SK-N-SH treated with all-trans-retinoic acid at 6 μM for 48 hours (cell line): ENCODE measurements at regions not wholly inside any gene's neighbourhood (a gene's known extent, or its start where the extent isn't known, plus 50 kb on each side); places are given as distances from the start of the nearest gene placed in this dataset.

Experiments
- ATAC-seq: fragments of 200-7000 bp; cut with Tn5 transposase; 3 replicates; pipeline ENCODE4 v1.9.1; 2020; ENCODE audit warnings: mild to moderate bottlenecking, moderate library complexity
- ARNTL ChIP-seq: fragments of 450-650 bp; formaldehyde crosslinking; IDR thresholded peaks from 2 replicates; pipeline ENCODE4 v1.5.0; 2020; ENCODE audit warnings: low read depth, mild to moderate bottlenecking, moderate library complexity, borderline replicate concordance
- BACH2 ChIP-seq: fragments of 250-450 bp; sonication (Bioruptor Pico); IDR thresholded peaks from 2 replicates; pipeline ENCODE4 v1.9.0; 2021; ENCODE audit warnings: mild to moderate bottlenecking, borderline replicate concordance
- CSDC2 ChIP-seq: fragments of 250-450 bp; sonication (Bioruptor Pico); IDR thresholded peaks from 2 replicates; pipeline ENCODE4 v1.5.0; 2020; ENCODE audit warnings: mild to moderate bottlenecking, moderate library complexity
- CSRNP3 ChIP-seq: fragments of 250-450 bp; sonication (Bioruptor Pico); IDR thresholded peaks from 2 replicates; pipeline ENCODE4 v1.5.1; 2021; ENCODE audit warnings: mild to moderate bottlenecking, moderate library complexity
- GLIS3 ChIP-seq: fragments of 250-450 bp; sonication (Bioruptor Pico); IDR thresholded peaks from 2 replicates; pipeline ENCODE4 v1.5.0; 2020; ENCODE audit warnings: mild to moderate bottlenecking, moderate library complexity
- ISL1 ChIP-seq: fragments of 250-450 bp; sonication (Bioruptor Pico); IDR thresholded peaks from 2 replicates; pipeline ENCODE4 v2.1.2; 2022; ENCODE audit warnings: mild to moderate bottlenecking, moderate library complexity
- PATZ1 ChIP-seq: fragments of 250-450 bp; sonication (Bioruptor Pico); IDR thresholded peaks from 2 replicates; pipeline ENCODE4 v1.8.0; 2020; ENCODE audit warnings: mild to moderate bottlenecking, moderate library complexity, borderline replicate concordance
- POU6F1 ChIP-seq: fragments of 250-450 bp; sonication (Bioruptor Pico); IDR thresholded peaks from 2 replicates; pipeline ENCODE4 v1.8.0; 2021; ENCODE audit warnings: low read depth, mild to moderate bottlenecking, moderate library complexity, borderline replicate concordance
- PPARA ChIP-seq: fragments of 250-450 bp; sonication (Bioruptor Pico); IDR thresholded peaks from 2 replicates; pipeline ENCODE4 v1.5.0; 2020; ENCODE audit warnings: mild to moderate bottlenecking, borderline replicate concordance
- RARB ChIP-seq: fragments of 250-450 bp; sonication (Bioruptor Pico); IDR thresholded peaks from 2 replicates; pipeline ENCODE4 v1.8.0; 2021; ENCODE audit warnings: mild to moderate bottlenecking, moderate library complexity
- SNAI2 ChIP-seq: fragments of 250-450 bp; sonication (Bioruptor Pico); IDR thresholded peaks from 2 replicates; pipeline ENCODE4 v1.5.0; 2020; ENCODE audit warnings: mild to moderate bottlenecking, moderate library complexity
- TCF4 ChIP-seq: fragments of 250-450 bp; sonication (Bioruptor Pico); IDR thresholded peaks from 2 replicates; pipeline ENCODE4 v1.8.0; 2021; ENCODE audit warnings: mild to moderate bottlenecking, moderate library complexity, borderline replicate concordance
- TOX ChIP-seq: fragments of 250-450 bp; sonication (Bioruptor Pico); IDR thresholded peaks from 2 replicates; pipeline ENCODE4 v1.8.0; 2021; ENCODE audit warnings: mild to moderate bottlenecking, moderate library complexity, borderline replicate concordance
- TSHZ2 ChIP-seq: fragments of 250-450 bp; sonication (Bioruptor Pico); IDR thresholded peaks from 2 replicates; pipeline ENCODE4 v1.5.0; 2020; ENCODE audit warnings: mild to moderate bottlenecking, moderate library complexity
- ZC3H10 ChIP-seq: fragments of 250-450 bp; sonication (Bioruptor Pico); IDR thresholded peaks from 2 replicates; pipeline ENCODE4 v1.5.1; 2021; ENCODE audit warnings: mild to moderate bottlenecking, moderate library complexity
- ZFP3 ChIP-seq: fragments of 250-450 bp; sonication (Bioruptor Pico); IDR thresholded peaks from 2 replicates; pipeline ENCODE4 v1.5.0; 2020; ENCODE audit warnings: mild to moderate bottlenecking, moderate library complexity
- ZFP30 ChIP-seq: fragments of 450-650 bp; formaldehyde crosslinking; IDR thresholded peaks from 2 replicates; pipeline ENCODE4 v1.5.0; 2022; ENCODE audit warnings: mild to moderate bottlenecking, moderate library complexity
- ZNF70 ChIP-seq: fragments of 450-650 bp; formaldehyde crosslinking; IDR thresholded peaks from 2 replicates; pipeline ENCODE4 v1.5.0; 2020; ENCODE audit warnings: mild to moderate bottlenecking, moderate library complexity
- ZNF8 ChIP-seq: fragments of 450-650 bp; formaldehyde crosslinking; IDR thresholded peaks from 2 replicates; pipeline ENCODE4 v1.5.0; 2020; ENCODE audit warnings: mild to moderate bottlenecking, moderate library complexity
- TF ChIP-seq, protein P1 (sequence below): fragments of 250-450 bp; sonication (Bioruptor Pico); IDR thresholded peaks from 2 replicates; pipeline ENCODE4 v1.5.1; 2020; ENCODE audit warnings: low read depth, mild to moderate bottlenecking, moderate library complexity

DNA sequence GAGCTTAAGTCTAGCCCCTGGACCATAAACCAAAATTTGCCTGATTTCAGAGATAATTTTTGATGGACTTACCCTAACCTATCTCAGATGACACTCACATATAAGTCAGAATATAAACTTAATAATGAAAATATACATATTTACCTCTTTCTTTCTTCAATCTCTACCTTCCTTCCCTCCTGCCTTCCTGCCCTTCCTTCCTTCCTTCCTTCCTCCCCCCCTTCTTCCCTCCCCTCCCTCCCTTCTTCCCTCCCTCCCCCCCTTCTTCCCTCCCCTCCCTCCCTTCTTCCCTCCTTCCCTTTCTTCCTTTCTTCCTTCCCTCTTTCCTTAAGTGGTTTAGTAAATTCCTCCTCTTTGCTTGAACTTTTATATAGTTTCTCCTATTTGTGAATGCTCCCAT lies 88.7 kb downstream of the EDNRB start:
- ATAC-seq: no peak
- TF ChIP-seq PATZ1 (CRISPR knock-in tag) (no peak), RARB (CRISPR knock-in tag) (no peak), TCF4 (CRISPR knock-in tag) (no peak), ZNF8 (no peak), TSHZ2 (no peak), SNAI2 (CRISPR knock-in tag) (no peak), ZNF70 (CRISPR knock-in tag) (no peak), GLIS3 (CRISPR knock-in tag) (no peak), CSDC2 (CRISPR knock-in tag) (no peak), CSRNP3 (CRISPR knock-in tag) (no peak), ZFP30 (no peak), BACH2 (CRISPR knock-in tag) (no peak), TOX (CRISPR knock-in tag) (no peak), ZFP3 (no peak), ZC3H10 (CRISPR knock-in tag) (no peak), ARNTL (CRISPR knock-in tag) (no peak)
- TF ChIP-seq, protein P1, sequence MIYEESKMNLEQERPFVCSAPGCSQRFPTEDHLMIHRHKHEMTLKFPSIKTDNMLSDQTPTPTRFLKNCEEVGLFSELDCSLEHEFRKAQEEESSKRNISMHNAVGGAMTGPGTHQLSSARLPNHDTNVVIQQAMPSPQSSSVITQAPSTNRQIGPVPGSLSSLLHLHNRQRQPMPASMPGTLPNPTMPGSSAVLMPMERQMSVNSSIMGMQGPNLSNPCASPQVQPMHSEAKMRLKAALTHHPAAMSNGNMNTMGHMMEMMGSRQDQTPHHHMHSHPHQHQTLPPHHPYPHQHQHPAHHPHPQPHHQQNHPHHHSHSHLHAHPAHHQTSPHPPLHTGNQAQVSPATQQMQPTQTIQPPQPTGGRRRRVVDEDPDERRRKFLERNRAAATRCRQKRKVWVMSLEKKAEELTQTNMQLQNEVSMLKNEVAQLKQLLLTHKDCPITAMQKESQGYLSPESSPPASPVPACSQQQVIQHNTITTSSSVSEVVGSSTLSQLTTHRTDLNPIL (CRISPR knock-in tag): no peak
- TF ChIP-seq, all 23 proteins: peak for 0

DNA sequence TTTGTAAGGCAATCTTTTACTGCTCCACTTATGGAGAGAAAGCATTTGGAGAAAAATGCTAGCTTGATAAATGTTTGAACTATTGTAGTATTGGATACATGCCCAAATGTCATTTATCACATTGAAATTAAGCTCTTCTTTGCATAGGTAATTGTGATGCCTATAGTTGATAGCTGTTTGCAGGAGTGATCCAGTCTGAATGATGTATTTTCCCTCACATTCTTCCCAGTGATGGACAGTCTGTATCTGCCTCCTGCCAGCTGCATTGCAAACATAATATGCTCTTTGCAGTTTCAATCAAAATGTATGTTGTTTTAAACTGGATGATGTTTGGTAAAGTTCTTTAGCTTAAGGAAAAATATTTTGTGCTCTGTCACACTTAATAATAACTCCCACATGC lies 89.8 kb downstream of the EDNRB start:
- TF ChIP-seq TCF4 (CRISPR knock-in tag) (no peak), BACH2 (CRISPR knock-in tag) (no peak), POU6F1 (no peak), ZFP30 (no peak), PPARA (no peak), ZNF70 (CRISPR knock-in tag) (no peak), ARNTL (CRISPR knock-in tag) (no peak), GLIS3 (CRISPR knock-in tag) (no peak), ZFP3 (no peak), TSHZ2 (no peak), PATZ1 (CRISPR knock-in tag) (no peak), RARB (CRISPR knock-in tag) (no peak), SNAI2 (CRISPR knock-in tag) (no peak), ISL1 (no peak)
- ATAC-seq: no peak
